ENCODE measurements at regions not wholly inside any gene's neighbourhood (a gene's known extent, or its start where the extent isn't known, plus 50 kb on each side); places are given as distances from the start of the nearest gene placed in this dataset.
"Not testable (repeated sequence)": the region's sequence is repeated elsewhere in the genome, so short reads cannot be mapped to it uniquely, and the experiment has no call there.

GRCh38 chr14:85063747-85064146, 466.2 kb upstream of the FLRT2 start:
- no peak for DNase-seq
- Histone ChIP-seq H3K27ac (no peak overlapping the region), H3K4me1 (no peaks in the 10 kb centered on the region), H3K9me3 (peaks cover 0 to 4% (median 0%) of the 10 kb centered on the region in 4 donors), H3K4me3 (no peak overlapping the region), H3K27me3 (no peaks in the 10 kb centered on the region), H3K36me3 (no peaks in the 10 kb centered on the region)
- intact Hi-C loops (cut with DNase I) = no loop called here
- WGBS, 2 donors = 83 to 84% methylated on average over 2 of the region's 2 CpGs
- TF ChIP-seq EP300 (IDR thresholded peaks at IDR 0.05) = no peak
- TF ChIP-seq POLR2A (IDR thresholded peaks at IDR 0.05) = no peak
- no peak for TF ChIP-seq CTCF (IDR thresholded peaks at IDR 0.05)
- no peak for TF ChIP-seq POLR2AphosphoS5 (IDR thresholded peaks at IDR 0.05)

GRCh38 chr14:85071447-85071846, 458.5 kb upstream of the FLRT2 start:
- H3K27ac ChIP-seq = no peak overlapping the region
- H3K4me1 ChIP-seq = no peaks in the 10 kb centered on the region
- intact Hi-C loops (cut with DNase I) = no loop called here
- no peaks in the 10 kb centered on the region for H3K36me3 ChIP-seq
- DNase-seq = no peak
- 57 to 71% methylated on average over 6 of the region's 6 CpGs for WGBS, 2 donors
- H3K9me3 ChIP-seq = no peaks in the 10 kb centered on the region
- no peak overlapping the region for H3K4me3 ChIP-seq
- no peak for TF ChIP-seq POLR2A (IDR thresholded peaks at IDR 0.05)
- no peak for TF ChIP-seq EP300 (IDR thresholded peaks at IDR 0.05)
- TF ChIP-seq CTCF (IDR thresholded peaks at IDR 0.05) = no peak
- no peaks in the 10 kb centered on the region for H3K27me3 ChIP-seq

- no peak for DNase-seq
- Histone ChIP-seq H3K9me3 (no peaks in the 10 kb centered on the region), H3K4me3 (no peak overlapping the region), H3K27ac (no peak overlapping the region), H3K36me3 (no peaks in the 10 kb centered on the region), H3K4me1 (no peaks in the 10 kb centered on the region), H3K27me3 (no peaks in the 10 kb centered on the region)
- 25 to 54% methylated on average over 1 of the region's 1 CpG for WGBS, 2 donors
- intact Hi-C loops (cut with DNase I) = no loop called here
- TF ChIP-seq EP300 (IDR thresholded peaks at IDR 0.05) = no peak
- TF ChIP-seq CTCF (IDR thresholded peaks at IDR 0.05) = no peak
- TF ChIP-seq POLR2A (IDR thresholded peaks at IDR 0.05) = no peak
- TF ChIP-seq POLR2AphosphoS5 (IDR thresholded peaks at IDR 0.05) = no peak
Measured at GRCh38 chr14:85074955-85075354, 455.0 kb upstream of the FLRT2 start.

GRCh38 chr14:85075694-85076476, 454.1 kb upstream of the FLRT2 start:
- Histone ChIP-seq H3K36me3 (no peaks in the 10 kb centered on the region), H3K4me3 (no peak overlapping the region), H3K27me3 (no peaks in the 10 kb centered on the region), H3K27ac (no peak overlapping the region), H3K9me3 (no peaks in the 10 kb centered on the region), H3K4me1 (no peaks in the 10 kb centered on the region)
- no peak for DNase-seq
- intact Hi-C loops (cut with DNase I) = no loop called here
- no peak for TF ChIP-seq EP300 (IDR thresholded peaks at IDR 0.05)
- no peak for TF ChIP-seq POLR2AphosphoS5 (IDR thresholded peaks at IDR 0.05)
- TF ChIP-seq POLR2A (IDR thresholded peaks at IDR 0.05) = no peak
- no peak for TF ChIP-seq CTCF (IDR thresholded peaks at IDR 0.05)
- WGBS, 2 donors = 88 to 94% methylated on average over 1 of the region's 1 CpG

GRCh38 chr14:85077716-85078115, 452.2 kb upstream of the FLRT2 start:
- H3K4me3 ChIP-seq; H3K27ac ChIP-seq; H3K4me1 ChIP-seq; H3K36me3 ChIP-seq; H3K9me3 ChIP-seq; intact Hi-C loops (cut with DNase I); H3K27me3 ChIP-seq; DNase-seq: not testable (repeated sequence)

Data from sigmoid colon (tissue), 6 donors.